ENCODE measurements at regions not wholly inside any gene's neighbourhood (a gene's known extent, or its start where the extent isn't known, plus 50 kb on each side); places are given as distances from the start of the nearest gene placed in this dataset.

- TF ChIP-seq, protein P1, sequence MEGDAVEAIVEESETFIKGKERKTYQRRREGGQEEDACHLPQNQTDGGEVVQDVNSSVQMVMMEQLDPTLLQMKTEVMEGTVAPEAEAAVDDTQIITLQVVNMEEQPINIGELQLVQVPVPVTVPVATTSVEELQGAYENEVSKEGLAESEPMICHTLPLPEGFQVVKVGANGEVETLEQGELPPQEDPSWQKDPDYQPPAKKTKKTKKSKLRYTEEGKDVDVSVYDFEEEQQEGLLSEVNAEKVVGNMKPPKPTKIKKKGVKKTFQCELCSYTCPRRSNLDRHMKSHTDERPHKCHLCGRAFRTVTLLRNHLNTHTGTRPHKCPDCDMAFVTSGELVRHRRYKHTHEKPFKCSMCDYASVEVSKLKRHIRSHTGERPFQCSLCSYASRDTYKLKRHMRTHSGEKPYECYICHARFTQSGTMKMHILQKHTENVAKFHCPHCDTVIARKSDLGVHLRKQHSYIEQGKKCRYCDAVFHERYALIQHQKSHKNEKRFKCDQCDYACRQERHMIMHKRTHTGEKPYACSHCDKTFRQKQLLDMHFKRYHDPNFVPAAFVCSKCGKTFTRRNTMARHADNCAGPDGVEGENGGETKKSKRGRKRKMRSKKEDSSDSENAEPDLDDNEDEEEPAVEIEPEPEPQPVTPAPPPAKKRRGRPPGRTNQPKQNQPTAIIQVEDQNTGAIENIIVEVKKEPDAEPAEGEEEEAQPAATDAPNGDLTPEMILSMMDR (IDR thresholded peaks at IDR 0.05 in 8 of 11, conservative IDR thresholded peaks at IDR 0.05 in 3 of 11), result no peak
- TF ChIP-seq POLR2A (IDR thresholded peaks at IDR 0.05), result no peak
Measured at GRCh38 chr1:31497601-31498000, 78.7 kb upstream of the TINAGL1 start.
